ENCODE measurements at regions not wholly inside any gene's neighbourhood (a gene's known extent, or its start where the extent isn't known, plus 50 kb on each side); places are given as distances from the start of the nearest gene placed in this dataset.

DNA sequence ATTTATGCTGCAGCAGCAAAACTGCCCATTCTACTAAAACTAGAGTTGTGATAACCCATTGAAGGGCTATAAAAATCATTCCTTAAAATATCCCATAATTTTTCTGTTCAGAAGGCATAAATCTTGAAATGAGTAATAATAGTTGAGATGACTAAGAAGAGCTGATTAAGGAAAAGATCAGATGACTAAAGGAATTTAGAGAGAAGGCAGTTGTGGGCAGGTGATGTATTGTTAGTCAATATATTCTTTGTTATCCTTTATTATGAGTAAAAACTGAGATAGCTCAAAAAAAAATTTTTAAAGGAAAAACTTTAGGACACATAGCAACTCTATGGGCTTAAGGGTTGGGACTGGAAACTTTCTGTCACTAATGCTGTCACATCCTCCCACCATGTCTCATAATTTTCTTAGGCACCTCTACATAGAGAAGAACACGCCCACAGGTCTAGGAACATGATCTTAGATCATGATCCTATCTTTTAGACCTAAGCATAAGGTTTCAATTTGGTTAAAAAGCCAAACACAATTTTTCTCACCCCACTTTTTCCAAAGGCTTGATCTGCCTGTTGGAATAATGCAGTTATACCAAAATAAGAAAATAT is 597.5 kb upstream of the MEF2C start:
- WGBS, 2 experiments (ENCODE audit: low coverage in 1 of 2, low lambda C conversion rate in 2 of 2, missing lambda C conversion rate in 2 of 2) = 78 to 88% methylated on average over 1 of the region's 1 CpG
- H2AFZ ChIP-seq = no peak overlapping the region
- H3K9ac ChIP-seq = no peak overlapping the region
- in situ Hi-C loops (cut with MboI) = no loop called here
- no peak for TF ChIP-seq EZH2 (IDR thresholded peaks at IDR 0.05; ENCODE audit: insufficient read depth, poor library complexity, severe bottlenecking)
- TF ChIP-seq EZH2phosphoT487 (IDR thresholded peaks at IDR 0.05; ENCODE audit: insufficient read depth, low read depth) = no peak
- no peaks in the 10 kb centered on the region for H3K36me3 ChIP-seq (ENCODE audit: low read depth)
- no peaks in the 10 kb centered on the region for H3K27me3 ChIP-seq (replicated peaks; ENCODE audit: insufficient read depth)
- H4K20me1 ChIP-seq (ENCODE audit: insufficient read depth) = no peaks in the 10 kb centered on the region
- peak; percentile 12 for DNase-seq
- no peaks in the 10 kb centered on the region for H3K4me1 ChIP-seq (ENCODE audit: insufficient read depth)
- no peaks in the 10 kb centered on the region for H3K79me2 ChIP-seq (ENCODE audit: insufficient read depth)
- no peak overlapping the region for H3K4me2 ChIP-seq (ENCODE audit: unreplicated experiment)
- no peaks in the 10 kb centered on the region for H3K9me3 ChIP-seq (ENCODE audit: low read depth)
- no peaks in the 10 kb centered on the region for H3K9me2 ChIP-seq (ENCODE audit: insufficient read depth)
- H3K4me3 ChIP-seq = no peak overlapping the region
- H3F3A ChIP-seq (ENCODE audit: insufficient read depth) = 0 out of 2 replicates have a peak, but pooled peaks cover 3% of the 10 kb centered on the region
- H3K27ac ChIP-seq = no peak overlapping the region

DNA sequence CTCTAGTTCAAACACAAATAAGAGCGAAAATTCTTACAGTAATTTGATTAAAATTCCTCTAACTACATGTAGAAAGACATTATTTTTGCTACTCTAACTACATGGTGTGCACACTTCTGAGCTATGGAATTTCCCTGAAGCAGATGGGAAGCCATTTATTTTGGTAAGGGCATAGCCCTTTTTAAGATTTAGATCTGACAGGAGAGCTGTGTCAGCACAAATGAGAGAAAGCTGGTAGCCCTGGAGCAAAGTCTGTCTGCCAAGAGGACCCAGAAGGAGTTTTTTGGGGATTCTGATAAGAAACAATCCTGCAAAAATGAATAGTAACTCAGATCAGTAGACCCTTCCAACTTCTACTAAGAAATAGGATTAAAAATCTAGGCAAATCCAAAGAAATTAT is 595.9 kb upstream of the MEF2C start:
- H3K27me3 ChIP-seq (replicated peaks; ENCODE audit: insufficient read depth) = no peaks in the 10 kb centered on the region
- 67 to 86% methylated on average over 1 of the region's 1 CpG for WGBS, 2 experiments (ENCODE audit: low coverage in 1 of 2, low lambda C conversion rate in 2 of 2, missing lambda C conversion rate in 2 of 2)

DNA sequence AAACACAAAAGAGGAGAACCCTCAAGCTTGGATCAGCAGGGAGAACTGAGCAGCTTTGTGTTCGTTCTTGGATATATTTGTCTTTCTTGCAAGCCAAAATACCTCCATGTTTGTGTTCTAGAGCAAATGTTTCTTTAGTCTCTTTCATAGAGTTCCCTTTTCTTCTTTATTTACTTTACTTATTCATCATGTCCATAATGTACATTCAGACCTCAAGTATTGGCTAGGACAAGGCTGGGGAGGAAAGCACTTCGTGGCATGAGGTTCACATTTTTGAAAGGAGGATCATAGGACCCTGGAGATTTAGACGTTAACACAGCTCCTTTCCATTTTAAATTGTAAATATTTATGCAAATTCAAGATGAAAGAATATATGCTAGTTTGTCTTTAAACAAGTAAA is 590.2 kb upstream of the MEF2C start:
- H3K27ac ChIP-seq = no peak overlapping the region
- H3K9ac ChIP-seq = no peak overlapping the region
- no peak overlapping the region for H3K4me3 ChIP-seq
- H3K4me2 ChIP-seq (ENCODE audit: unreplicated experiment) = no peak overlapping the region
- H3K4me1 ChIP-seq (ENCODE audit: insufficient read depth) = peaks cover 23% of the 10 kb centered on the region
- H3K9me3 ChIP-seq (ENCODE audit: low read depth) = no peaks in the 10 kb centered on the region
- DNase-seq = peak; percentile 10
- no peak for TF ChIP-seq EZH2phosphoT487 (IDR thresholded peaks at IDR 0.05; ENCODE audit: insufficient read depth, low read depth)
- no peak for TF ChIP-seq EZH2 (IDR thresholded peaks at IDR 0.05; ENCODE audit: insufficient read depth, poor library complexity, severe bottlenecking)
- no peaks in the 10 kb centered on the region for H3K36me3 ChIP-seq (ENCODE audit: low read depth)
- no peaks in the 10 kb centered on the region for H3F3A ChIP-seq (ENCODE audit: insufficient read depth)
- 80 to 88% methylated on average over 3 of the region's 3 CpGs for WGBS, 2 experiments (ENCODE audit: low coverage in 1 of 2, low lambda C conversion rate in 2 of 2, missing lambda C conversion rate in 2 of 2)
- H3K9me2 ChIP-seq (ENCODE audit: insufficient read depth) = no peaks in the 10 kb centered on the region
- H3K27me3 ChIP-seq (replicated peaks; ENCODE audit: insufficient read depth) = no peaks in the 10 kb centered on the region
- H3K79me2 ChIP-seq (ENCODE audit: insufficient read depth) = no peaks in the 10 kb centered on the region
- in situ Hi-C loops (cut with MboI) = no loop called here
- H2AFZ ChIP-seq = no peak overlapping the region
- no peaks in the 10 kb centered on the region for H4K20me1 ChIP-seq (ENCODE audit: insufficient read depth)

More for the DNA sequence above, 595.9 kb upstream of the MEF2C start:
- no peak for TF ChIP-seq EZH2 (IDR thresholded peaks at IDR 0.05; ENCODE audit: insufficient read depth, poor library complexity, severe bottlenecking)
- no peak for TF ChIP-seq EZH2phosphoT487 (IDR thresholded peaks at IDR 0.05; ENCODE audit: insufficient read depth, low read depth)
- Histone ChIP-seq H3K4me1 (ENCODE audit: insufficient read depth) (no peaks in the 10 kb centered on the region), H3K9me3 (ENCODE audit: low read depth) (no peaks in the 10 kb centered on the region), H3F3A (ENCODE audit: insufficient read depth) (0 out of 2 replicates have a peak, but pooled peaks cover 3% of the 10 kb centered on the region), H3K79me2 (ENCODE audit: insufficient read depth) (no peaks in the 10 kb centered on the region), H4K20me1 (ENCODE audit: insufficient read depth) (no peaks in the 10 kb centered on the region), H2AFZ (no peak overlapping the region), H3K27ac (no peak overlapping the region), H3K4me2 (ENCODE audit: unreplicated experiment) (no peak overlapping the region), H3K9me2 (ENCODE audit: insufficient read depth) (no peaks in the 10 kb centered on the region), H3K4me3 (no peak overlapping the region), H3K36me3 (ENCODE audit: low read depth) (no peaks in the 10 kb centered on the region), H3K9ac (no peak overlapping the region)
- DNase-seq = no peak
- in situ Hi-C loops (cut with MboI) = no loop called here

- H3K4me2 ChIP-seq (ENCODE audit: unreplicated experiment) = no peak overlapping the region
- no peaks in the 10 kb centered on the region for H3F3A ChIP-seq (ENCODE audit: insufficient read depth)
- H3K79me2 ChIP-seq (ENCODE audit: insufficient read depth) = no peaks in the 10 kb centered on the region
- H3K9me2 ChIP-seq (ENCODE audit: insufficient read depth) = no peaks in the 10 kb centered on the region
- peak; percentile 72 for DNase-seq
- no peak overlapping the region for H3K4me3 ChIP-seq
- 0% methylated on average over 1 of the region's 1 CpG for WGBS, 2 experiments (ENCODE audit: low coverage in 1 of 2, low lambda C conversion rate in 2 of 2, missing lambda C conversion rate in 2 of 2)
- no peak for TF ChIP-seq EZH2 (IDR thresholded peaks at IDR 0.05; ENCODE audit: insufficient read depth, poor library complexity, severe bottlenecking)
- 0 out of 2 replicates have a peak, but pooled peaks have one; percentile 38 for TF ChIP-seq EZH2phosphoT487 (IDR thresholded peaks at IDR 0.05; ENCODE audit: insufficient read depth, low read depth)
- no peak overlapping the region for H3K9ac ChIP-seq
- in situ Hi-C loops (cut with MboI) = no loop called here
- no peaks in the 10 kb centered on the region for H3K9me3 ChIP-seq (ENCODE audit: low read depth)
- no peaks in the 10 kb centered on the region for H3K27me3 ChIP-seq (replicated peaks; ENCODE audit: insufficient read depth)
- H3K4me1 ChIP-seq (ENCODE audit: insufficient read depth) = peaks cover 23% of the 10 kb centered on the region
- no peak overlapping the region for H3K27ac ChIP-seq
- no peaks in the 10 kb centered on the region for H4K20me1 ChIP-seq (ENCODE audit: insufficient read depth)
- H2AFZ ChIP-seq = no peak overlapping the region
- no peaks in the 10 kb centered on the region for H3K36me3 ChIP-seq (ENCODE audit: low read depth)
Measured at GRCh38 chr5:89471541-89471940, 588.6 kb upstream of the MEF2C start.

DNA sequence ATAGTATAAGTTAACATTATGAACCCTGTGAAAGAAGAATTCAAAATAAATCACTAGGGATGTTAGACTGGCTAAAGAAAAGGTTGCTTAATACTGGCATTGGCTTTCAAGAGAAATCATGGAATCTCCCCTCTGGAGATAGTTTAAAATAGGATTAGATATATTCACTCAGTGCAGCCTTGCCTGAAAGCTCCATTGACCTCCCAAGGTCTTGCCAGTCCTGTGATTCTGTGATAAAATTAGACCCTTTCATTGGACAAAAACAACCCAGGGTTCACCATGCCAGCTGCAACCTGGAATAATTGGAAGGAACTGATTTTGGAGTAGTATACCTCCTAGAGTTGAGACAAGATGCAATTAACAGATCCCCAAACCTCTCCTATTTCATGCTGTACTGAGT is 588.1 kb upstream of the MEF2C start:
- H3K9ac ChIP-seq = no peak overlapping the region
- H3K4me1 ChIP-seq (ENCODE audit: insufficient read depth) = peaks cover 23% of the 10 kb centered on the region
- H3K36me3 ChIP-seq (ENCODE audit: low read depth) = no peaks in the 10 kb centered on the region
- no peak overlapping the region for H3K27ac ChIP-seq
- no peaks in the 10 kb centered on the region for H3K9me3 ChIP-seq (ENCODE audit: low read depth)
- no peak for DNase-seq
- TF ChIP-seq EZH2phosphoT487 (IDR thresholded peaks at IDR 0.05; ENCODE audit: insufficient read depth, low read depth) = no peak
- TF ChIP-seq EZH2 (IDR thresholded peaks at IDR 0.05; ENCODE audit: insufficient read depth, poor library complexity, severe bottlenecking) = no peak
- H2AFZ ChIP-seq = no peak overlapping the region
- H3K4me3 ChIP-seq = no peak overlapping the region
- no peaks in the 10 kb centered on the region for H3F3A ChIP-seq (ENCODE audit: insufficient read depth)
- H3K4me2 ChIP-seq (ENCODE audit: unreplicated experiment) = no peak overlapping the region
- in situ Hi-C loops (cut with MboI) = no loop called here
- no peaks in the 10 kb centered on the region for H3K27me3 ChIP-seq (replicated peaks; ENCODE audit: insufficient read depth)
- no peaks in the 10 kb centered on the region for H4K20me1 ChIP-seq (ENCODE audit: insufficient read depth)
- no peaks in the 10 kb centered on the region for H3K79me2 ChIP-seq (ENCODE audit: insufficient read depth)
- no peaks in the 10 kb centered on the region for H3K9me2 ChIP-seq (ENCODE audit: insufficient read depth)
